Smooth muscle cell (in vitro differentiated cells): ENCODE measurements at regions not wholly inside any gene's neighbourhood (a gene's known extent, or its start where the extent isn't known, plus 50 kb on each side); places are given as distances from the start of the nearest gene placed in this dataset.

ENCODE experiments used
- DNase-seq: peaks from one replicate; lab custom pipeline; 2025; ENCODE audit not compliant: unreplicated experiment; lab: John Stamatoyannopoulos, UW
- H2AFZ ChIP-seq: fragments of 200-600 bp; sonication (generic); 2 replicates; pipeline ENCODE4 v1.6.0; 2016; ENCODE audit warnings: antibody characterized with exemption, low read depth, mild to moderate bottlenecking
- H3F3A ChIP-seq: fragments of 200-600 bp; sonication (generic); 2 replicates; pipeline ENCODE4 v1.6.0; 2017; ENCODE audit warnings: antibody characterized with exemption, low read depth
- H3K27ac ChIP-seq: fragments of 200-600 bp; sonication (generic); 2 replicates; pipeline ENCODE4 v1.5.1; 2016; ENCODE audit warnings: low read depth, mild to moderate bottlenecking
- H3K27me3 ChIP-seq: fragments of 200-600 bp; sonication (generic); 2 replicates; pipeline ENCODE4 v1.6.1; 2016; ENCODE audit warnings: low read depth, mild to moderate bottlenecking
- H3K36me3 ChIP-seq: fragments of 200-600 bp; sonication (generic); 2 replicates; pipeline ENCODE4 v1.5.1; 2016; ENCODE audit warnings: low read depth
- H3K4me1 ChIP-seq: fragments of 200-600 bp; sonication (generic); 2 replicates; pipeline ENCODE4 v1.5.1; 2016; ENCODE audit warnings: low read depth
- H3K4me2 ChIP-seq: fragments of 200-600 bp; sonication (generic); 2 replicates; pipeline ENCODE4 v1.6.0; 2016; ENCODE audit warnings: mild to moderate bottlenecking
- H3K4me3 ChIP-seq: fragments of 200-600 bp; sonication (generic); 2 replicates; pipeline ENCODE4 v1.5.1; 2016; ENCODE audit warnings: mild to moderate bottlenecking
- H3K79me2 ChIP-seq: fragments of 200-600 bp; sonication (generic); 2 replicates; pipeline ENCODE4 v1.6.0; 2016; ENCODE audit warnings: low read depth, mild to moderate bottlenecking
- H3K9ac ChIP-seq: fragments of 200-600 bp; sonication (generic); 2 replicates; pipeline ENCODE4 v1.6.0; 2016; ENCODE audit warnings: low read depth
- H3K9me3 ChIP-seq: fragments of 200-600 bp; sonication (generic); replicated peaks from 2 replicates; pipeline ENCODE4 v1.5.1; 2016; ENCODE audit warnings: low read depth
- H4K20me1 ChIP-seq: fragments of 200-600 bp; sonication (generic); 2 replicates; pipeline ENCODE4 v1.6.0; 2016; ENCODE audit warnings: low read depth
- WGBS: methylation state at CpG from one replicate; pipeline ENCODE4 v1.1.7; 2016; ENCODE audit warnings: low lambda C conversion rate; 5-methylcytosine and 5-hydroxymethylcytosine counted together
- TF ChIP-seq, protein P1 (sequence below): fragments of 200-600 bp; sonication (generic); IDR thresholded peaks from 2 replicates; pipeline ENCODE4 v1.5.1; 2017; ENCODE audit warnings: borderline replicate concordance, mild to moderate bottlenecking, antibody characterized with exemption; ENCODE audit not compliant: insufficient read depth, poor library complexity, severe bottlenecking

DNA sequence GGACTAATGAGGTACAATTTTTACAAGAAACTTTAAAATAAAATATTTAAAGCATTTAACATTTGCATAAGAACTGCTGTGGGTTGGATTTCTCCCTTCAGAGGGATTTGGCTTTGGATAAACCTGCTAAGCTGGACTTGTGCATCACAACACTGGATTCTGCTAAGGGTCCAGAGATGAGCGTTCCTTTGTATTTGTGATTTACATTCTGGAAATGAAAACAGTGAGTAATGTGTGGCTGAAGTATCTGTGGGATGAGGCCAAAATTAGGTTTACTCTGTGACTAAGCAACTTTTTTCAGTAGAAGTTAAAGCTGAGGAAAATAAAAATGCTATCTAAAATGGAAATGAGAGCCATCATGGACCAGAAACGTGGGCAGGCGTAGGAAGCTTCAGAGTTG is 494.3 kb downstream of the EPM2A start:
- H3K4me3 ChIP-seq = no peak overlapping the region
- H3K36me3 ChIP-seq = no peaks in the 10 kb centered on the region
- peak overlapping the region; percentile 66 for H3K4me2 ChIP-seq
- H2AFZ ChIP-seq = peak overlapping the region; percentile 47
- H3K27me3 ChIP-seq = no peaks in the 10 kb centered on the region
- no peaks in the 10 kb centered on the region for H3K79me2 ChIP-seq
- TF ChIP-seq, protein P1, sequence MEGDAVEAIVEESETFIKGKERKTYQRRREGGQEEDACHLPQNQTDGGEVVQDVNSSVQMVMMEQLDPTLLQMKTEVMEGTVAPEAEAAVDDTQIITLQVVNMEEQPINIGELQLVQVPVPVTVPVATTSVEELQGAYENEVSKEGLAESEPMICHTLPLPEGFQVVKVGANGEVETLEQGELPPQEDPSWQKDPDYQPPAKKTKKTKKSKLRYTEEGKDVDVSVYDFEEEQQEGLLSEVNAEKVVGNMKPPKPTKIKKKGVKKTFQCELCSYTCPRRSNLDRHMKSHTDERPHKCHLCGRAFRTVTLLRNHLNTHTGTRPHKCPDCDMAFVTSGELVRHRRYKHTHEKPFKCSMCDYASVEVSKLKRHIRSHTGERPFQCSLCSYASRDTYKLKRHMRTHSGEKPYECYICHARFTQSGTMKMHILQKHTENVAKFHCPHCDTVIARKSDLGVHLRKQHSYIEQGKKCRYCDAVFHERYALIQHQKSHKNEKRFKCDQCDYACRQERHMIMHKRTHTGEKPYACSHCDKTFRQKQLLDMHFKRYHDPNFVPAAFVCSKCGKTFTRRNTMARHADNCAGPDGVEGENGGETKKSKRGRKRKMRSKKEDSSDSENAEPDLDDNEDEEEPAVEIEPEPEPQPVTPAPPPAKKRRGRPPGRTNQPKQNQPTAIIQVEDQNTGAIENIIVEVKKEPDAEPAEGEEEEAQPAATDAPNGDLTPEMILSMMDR = no peak
- peaks cover 13% of the 10 kb centered on the region for H3K4me1 ChIP-seq
- WGBS = 21% methylated on average over 3 of the region's 3 CpGs
- H3K27ac ChIP-seq = peak overlapping the region; percentile 8
- no peaks in the 10 kb centered on the region for H3K9me3 ChIP-seq
- H4K20me1 ChIP-seq = no peaks in the 10 kb centered on the region
- DNase-seq = no peak
- H3F3A ChIP-seq = peaks cover 4% of the 10 kb centered on the region
- no peak overlapping the region for H3K9ac ChIP-seq

DNA sequence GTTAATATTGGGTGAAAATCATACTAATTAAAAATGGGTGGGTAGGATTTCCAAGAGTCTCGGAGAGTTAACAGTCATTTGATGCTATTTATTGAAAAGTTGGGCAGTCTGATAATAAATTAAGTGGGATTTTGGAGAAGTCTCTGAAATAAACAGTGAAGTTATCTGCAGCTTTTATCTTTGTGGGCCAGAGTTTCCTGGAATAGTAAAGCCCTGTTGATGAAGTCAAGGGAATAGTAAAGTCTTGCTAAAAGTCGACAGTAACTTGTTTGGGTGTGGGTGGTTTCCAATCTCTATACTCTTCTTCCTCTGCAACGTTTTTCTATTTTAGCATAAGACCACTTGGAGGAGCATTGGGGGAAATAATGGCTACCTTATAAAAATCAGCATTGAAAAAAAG is 493.6 kb downstream of the EPM2A start:
- TF ChIP-seq, protein P1 = no peak
- no peaks in the 10 kb centered on the region for H3K79me2 ChIP-seq
- peak overlapping the region; percentile 8 for H3K27ac ChIP-seq
- peak overlapping the region; percentile 66 for H3K4me2 ChIP-seq
- H4K20me1 ChIP-seq = no peaks in the 10 kb centered on the region
- H3K9me3 ChIP-seq = no peaks in the 10 kb centered on the region
- whole genome bisulfite sequencing = 7% methylated on average over 3 of the region's 3 CpGs
- no peak overlapping the region for H3K4me3 ChIP-seq
- peaks cover 4% of the 10 kb centered on the region for H3F3A ChIP-seq
- H3K4me1 ChIP-seq = peaks cover 13% of the 10 kb centered on the region
- no peak overlapping the region for H3K9ac ChIP-seq
- DNase-seq = no peak
- no peaks in the 10 kb centered on the region for H3K27me3 ChIP-seq
- H2AFZ ChIP-seq = peak overlapping the region; percentile 47
- H3K36me3 ChIP-seq = no peaks in the 10 kb centered on the region

DNA sequence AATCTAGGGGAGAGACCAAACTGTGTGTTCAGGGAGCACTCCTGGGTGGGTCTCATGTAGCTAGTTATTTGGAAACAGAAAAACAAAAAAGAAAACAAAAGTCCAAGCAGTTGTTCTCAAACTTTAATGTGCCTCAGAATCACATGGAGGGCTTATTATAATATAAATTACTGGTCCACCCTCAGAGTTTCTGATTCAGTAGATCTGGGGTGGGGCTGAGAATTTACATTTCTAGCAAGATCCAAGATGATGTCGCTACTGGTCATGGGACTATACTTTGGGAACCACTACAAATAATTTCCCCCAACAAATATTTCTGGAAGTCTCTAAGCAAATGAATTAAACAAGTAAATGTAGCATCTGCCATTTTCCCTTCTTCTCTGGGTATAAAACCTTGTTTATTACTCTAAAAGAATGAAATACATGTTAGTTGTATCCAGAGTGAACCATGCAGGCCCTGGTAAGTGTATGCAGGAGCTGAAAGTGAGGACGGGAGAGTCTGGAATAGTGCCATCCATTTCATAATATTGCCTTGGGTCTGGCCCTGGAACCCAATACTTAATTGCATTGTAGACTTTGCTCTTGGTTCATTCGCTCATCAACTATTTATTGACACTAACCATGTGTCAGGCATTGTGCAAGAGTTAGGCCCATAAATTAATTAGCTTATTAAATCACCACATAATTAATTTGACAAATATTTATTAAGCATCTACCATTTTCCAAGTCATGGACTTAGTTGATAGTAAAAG is 490.8 kb downstream of the EPM2A start:
- Histone ChIP-seq H3K4me1 (peaks cover 13% of the 10 kb centered on the region), H3F3A (peaks cover 4% of the 10 kb centered on the region), H3K9me3 (no peaks in the 10 kb centered on the region), H3K36me3 (no peaks in the 10 kb centered on the region), H3K27ac (no peak overlapping the region), H3K79me2 (no peaks in the 10 kb centered on the region), H3K4me2 (no peak overlapping the region), H2AFZ (peak overlapping the region; percentile 65), H3K4me3 (no peak overlapping the region), H3K27me3 (no peaks in the 10 kb centered on the region), H3K9ac (no peak overlapping the region), H4K20me1 (no peaks in the 10 kb centered on the region)
- no peak for DNase-seq
- TF ChIP-seq, protein P1 = no peak
- 63% methylated on average over 3 of the region's 3 CpGs for WGBS

DNA sequence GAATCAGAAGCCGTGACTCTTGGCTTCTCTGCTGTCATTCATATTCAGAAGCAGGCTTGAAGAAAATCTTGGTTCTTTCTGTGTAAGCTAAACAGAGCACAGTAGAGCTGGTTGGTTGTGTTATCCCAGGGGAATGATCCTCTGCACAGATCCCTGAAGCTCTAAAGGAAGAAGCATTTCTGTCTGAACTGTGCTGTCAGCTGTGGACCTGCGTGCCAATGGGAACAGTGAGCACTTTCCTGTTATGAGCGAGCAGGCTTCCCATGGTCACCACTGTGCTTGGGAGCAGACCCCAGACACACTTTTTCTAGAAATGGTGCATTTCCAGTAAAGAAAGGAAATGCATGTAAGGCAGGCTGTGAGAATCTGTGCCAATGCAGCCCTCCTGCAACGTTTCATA is 490.2 kb downstream of the EPM2A start:
- Histone ChIP-seq H3K9me3 (no peaks in the 10 kb centered on the region), H3F3A (peaks cover 4% of the 10 kb centered on the region), H3K9ac (no peak overlapping the region), H3K4me2 (no peak overlapping the region), H3K4me1 (peaks cover 13% of the 10 kb centered on the region), H3K4me3 (no peak overlapping the region), H3K79me2 (no peaks in the 10 kb centered on the region), H3K27me3 (no peaks in the 10 kb centered on the region), H3K36me3 (no peaks in the 10 kb centered on the region), H4K20me1 (no peaks in the 10 kb centered on the region), H3K27ac (no peak overlapping the region), H2AFZ (peak overlapping the region; percentile 65)
- TF ChIP-seq, protein P1 = no peak
- no peak for DNase-seq
- WGBS = 42% methylated on average over 4 of the region's 4 CpGs
